Trophoblast cell (in vitro differentiated cells and primary cell): ENCODE measurements at regions not wholly inside any gene's neighbourhood (a gene's known extent, or its start where the extent isn't known, plus 50 kb on each side); places are given as distances from the start of the nearest gene placed in this dataset.

Experiments
- DNase-seq, 2 donors: peaks; one replicate each; pipeline ENCODE4 v3.0.0-alpha.2; 2016
- H2AFZ ChIP-seq: 2 replicates; pipeline ENCODE4 v1.6.1; 2013; ENCODE audit warnings: low read length, moderate library complexity, mild to moderate bottlenecking; ENCODE audit not compliant: insufficient read depth, poor library complexity
- H2AK5ac ChIP-seq: 2 replicates; pipeline ENCODE4 v1.6.1; 2013; ENCODE audit warnings: mild to moderate bottlenecking, low read length
- H2BK120ac ChIP-seq: 2 replicates; pipeline ENCODE4 v1.6.1; 2013; ENCODE audit warnings: low read length, mild to moderate bottlenecking, moderate library complexity; ENCODE audit not compliant: insufficient read depth, poor library complexity
- H2BK12ac ChIP-seq: 2 replicates; pipeline ENCODE4 v1.6.1; 2013; ENCODE audit warnings: mild to moderate bottlenecking, low read length, moderate library complexity
- H2BK5ac ChIP-seq: 2 replicates; pipeline ENCODE4 v1.6.1; 2013; ENCODE audit warnings: low read length, low read depth, moderate library complexity, mild to moderate bottlenecking; ENCODE audit not compliant: poor library complexity
- H3K14ac ChIP-seq: 2 replicates; pipeline ENCODE4 v1.6.1; 2013; ENCODE audit warnings: mild to moderate bottlenecking, low read length
- H3K18ac ChIP-seq: 2 replicates; pipeline ENCODE4 v1.6.1; 2013; ENCODE audit warnings: mild to moderate bottlenecking, low read length
- H3K23ac ChIP-seq: 2 replicates; pipeline ENCODE4 v1.6.1; 2013; ENCODE audit warnings: low read length
- H3K27ac ChIP-seq: 2 replicates; pipeline ENCODE4 v1.5.1; 2013; ENCODE audit warnings: low read depth, mild to moderate bottlenecking, inconsistent platforms, low read length, moderate library complexity
- H3K27me3 ChIP-seq: 2 replicates; pipeline ENCODE4 v1.6.1; 2013; ENCODE audit warnings: inconsistent platforms, mild to moderate bottlenecking, low read length, moderate library complexity; ENCODE audit not compliant: insufficient read depth
- H3K36me3 ChIP-seq, 2 experiments: 1 replicate in 1 of 2; 2 replicates in 1 of 2; pipeline ENCODE4 v1.6.1; 2013; ENCODE audit warnings: low read length in 2 of 2, mild to moderate bottlenecking in 2 of 2, moderate library complexity in 1 of 2; ENCODE audit not compliant: insufficient read depth in 2 of 2, control insufficient read depth in 1 of 2
- H3K4ac ChIP-seq: 2 replicates; pipeline ENCODE4 v1.6.1; 2013; ENCODE audit warnings: low read depth, mild to moderate bottlenecking, low read length, moderate library complexity
- H3K4me1 ChIP-seq, 2 experiments: 1 replicate in 1 of 2; 2 replicates in 1 of 2; pipeline ENCODE4 v1.6.1; 2013; ENCODE audit warnings: low read length in 2 of 2, mild to moderate bottlenecking in 2 of 2, moderate library complexity in 1 of 2; ENCODE audit not compliant: insufficient read depth in 2 of 2, control insufficient read depth in 1 of 2
- H3K4me2 ChIP-seq: 2 replicates; pipeline ENCODE4 v1.6.1; 2013; ENCODE audit warnings: inconsistent platforms, mild to moderate bottlenecking, low read length, moderate library complexity
- H3K4me3 ChIP-seq: 2 replicates; pipeline ENCODE4 v1.5.1; 2013; ENCODE audit warnings: mild to moderate bottlenecking, low read depth, low read length, inconsistent platforms
- H3K79me1 ChIP-seq: one replicate; pipeline ENCODE4 v1.6.1; 2013; ENCODE audit warnings: low read length
- H3K79me2 ChIP-seq: 2 replicates; pipeline ENCODE4 v1.6.1; 2013; ENCODE audit warnings: low read length, mild to moderate bottlenecking; ENCODE audit not compliant: control insufficient read depth, insufficient read depth, poor library complexity
- H3K9ac ChIP-seq: 2 replicates; pipeline ENCODE4 v1.6.1; 2013; ENCODE audit warnings: mild to moderate bottlenecking, low read length
- H3K9me3 ChIP-seq: 2 replicates; pipeline ENCODE4 v1.6.1; 2013; ENCODE audit warnings: low read depth, mild to moderate bottlenecking, control low read depth, inconsistent platforms, low read length; ENCODE audit not compliant: insufficient read depth
- H4K12ac ChIP-seq: 2 replicates; pipeline ENCODE4 v1.6.1; 2013; ENCODE audit warnings: low read depth, mild to moderate bottlenecking, low read length, moderate library complexity
- H4K8ac ChIP-seq: 2 replicates; pipeline ENCODE4 v1.6.1; 2013; ENCODE audit warnings: low read depth, mild to moderate bottlenecking, low read length, moderate library complexity
- H4K91ac ChIP-seq: one replicate; pipeline ENCODE4 v1.6.1; 2013; ENCODE audit warnings: low read depth, mild to moderate bottlenecking, low read length, moderate library complexity
- WGBS: extraction: QIAGEN DNeasy Blood & Tissue Kit; methylation state at CpG from one replicate; pipeline ENCODE4 v1.1.7; 2013; ENCODE audit warnings: missing lambda C conversion rate; ENCODE audit not compliant: insufficient read length, insufficient coverage; ENCODE audit errors: extremely low coverage; 5-methylcytosine and 5-hydroxymethylcytosine counted together

DNA sequence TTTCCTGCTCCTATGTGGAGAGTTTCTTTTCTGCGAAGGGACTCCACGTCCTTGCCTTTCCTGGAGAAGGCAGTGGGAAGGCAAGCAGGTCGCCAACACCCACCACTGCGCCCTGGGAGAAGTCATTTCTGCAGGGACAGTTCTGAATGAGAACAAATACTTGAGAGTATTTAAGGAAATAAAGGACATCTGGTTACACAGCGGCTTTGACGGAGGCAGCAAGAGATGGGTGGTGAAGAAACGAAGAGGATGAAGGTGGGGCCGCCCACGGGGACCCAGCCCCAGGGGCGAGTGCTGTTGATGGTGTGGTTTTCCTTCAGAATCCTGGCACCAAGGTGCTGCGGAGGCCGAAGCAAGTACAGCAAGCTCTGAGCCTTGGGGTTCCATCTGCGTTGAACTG is 75.5 kb downstream of the PSMG1 start:
- Histone ChIP-seq H2BK5ac (no peak overlapping the region), H4K8ac (no peak overlapping the region), H3K23ac (no peak overlapping the region), H3K79me1 (no peaks in the 10 kb centered on the region), H2BK120ac (no peak overlapping the region), H2BK12ac (no peak overlapping the region), H3K27me3 (no peaks in the 10 kb centered on the region), H2AK5ac (no peak overlapping the region), H4K91ac (no peak overlapping the region), H4K12ac (no peak overlapping the region), H3K18ac (no peak overlapping the region), H3K14ac (no peak overlapping the region), H3K9ac (no peak overlapping the region), H3K4me3 (no peak overlapping the region), H3K9me3 (no peaks in the 10 kb centered on the region), H3K79me2 (no peaks in the 10 kb centered on the region), H3K27ac (no peak overlapping the region), H3K4me1 (no peaks in the 10 kb centered on the region), H3K4me2 (no peak overlapping the region), H3K36me3 (no peaks in the 10 kb centered on the region), H2AFZ (no peak overlapping the region), H3K4ac (no peak overlapping the region)
- no CpG with 5 or more reads among the region's 13 CpGs for WGBS
- DNase-seq, result no peak

DNA sequence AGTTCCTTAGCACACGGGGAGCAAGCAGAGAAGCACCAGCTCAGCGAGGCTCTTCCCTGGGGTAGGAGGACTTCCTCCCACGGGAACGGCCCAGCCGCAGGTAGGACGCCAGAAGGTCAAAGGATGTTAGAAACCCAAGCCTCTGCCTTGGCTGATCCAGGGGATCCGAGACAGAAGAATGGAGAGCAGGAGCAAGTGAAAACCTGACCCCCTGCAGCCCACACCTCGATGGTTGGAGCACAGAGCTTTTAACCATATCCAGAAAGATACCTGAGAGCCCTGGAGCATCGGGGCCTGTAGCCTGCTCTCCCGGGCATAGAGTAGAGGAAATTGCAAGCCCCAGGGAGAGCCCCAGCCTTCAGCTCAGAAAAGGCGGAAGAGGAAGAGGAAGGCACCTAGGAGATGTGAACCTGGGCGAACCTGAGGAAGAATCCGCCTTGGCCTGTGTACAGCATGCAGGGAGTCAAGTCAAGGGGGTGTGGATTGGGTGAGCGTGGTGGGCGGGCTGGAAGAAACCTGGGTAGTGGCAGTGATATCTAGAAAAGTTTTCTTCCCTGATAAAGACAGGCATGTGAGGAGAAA is 76.3 kb downstream of the PSMG1 start:
- no peak overlapping the region for H2AK5ac ChIP-seq
- no peaks in the 10 kb centered on the region for H3K9me3 ChIP-seq
- H4K91ac ChIP-seq, result no peak overlapping the region
- H4K8ac ChIP-seq, result no peak overlapping the region
- no peak overlapping the region for H3K4me3 ChIP-seq
- H3K23ac ChIP-seq, result no peak overlapping the region
- no peaks in the 10 kb centered on the region for H3K79me1 ChIP-seq
- H3K14ac ChIP-seq, result no peak overlapping the region
- H3K4me1 ChIP-seq, result no peaks in the 10 kb centered on the region
- no peak overlapping the region for H3K4me2 ChIP-seq
- H2BK5ac ChIP-seq, result no peak overlapping the region
- no peak overlapping the region for H2BK120ac ChIP-seq
- no peak overlapping the region for H3K18ac ChIP-seq
- H4K12ac ChIP-seq, result no peak overlapping the region
- WGBS, result no CpG with 5 or more reads among the region's 15 CpGs
- H3K4ac ChIP-seq, result no peak overlapping the region
- no peak overlapping the region for H3K9ac ChIP-seq
- no peak overlapping the region for H2BK12ac ChIP-seq
- no peaks in the 10 kb centered on the region for H3K79me2 ChIP-seq
- DNase-seq, result no peak
- no peak overlapping the region for H3K27ac ChIP-seq
- H3K36me3 ChIP-seq, result no peaks in the 10 kb centered on the region
- H2AFZ ChIP-seq, result no peak overlapping the region
- no peaks in the 10 kb centered on the region for H3K27me3 ChIP-seq

- H3K9me3 ChIP-seq, result no peaks in the 10 kb centered on the region
These were observed 77.4 kb downstream of the PSMG1 start for GRCh38 chr21:39105836-39106235.

DNA sequence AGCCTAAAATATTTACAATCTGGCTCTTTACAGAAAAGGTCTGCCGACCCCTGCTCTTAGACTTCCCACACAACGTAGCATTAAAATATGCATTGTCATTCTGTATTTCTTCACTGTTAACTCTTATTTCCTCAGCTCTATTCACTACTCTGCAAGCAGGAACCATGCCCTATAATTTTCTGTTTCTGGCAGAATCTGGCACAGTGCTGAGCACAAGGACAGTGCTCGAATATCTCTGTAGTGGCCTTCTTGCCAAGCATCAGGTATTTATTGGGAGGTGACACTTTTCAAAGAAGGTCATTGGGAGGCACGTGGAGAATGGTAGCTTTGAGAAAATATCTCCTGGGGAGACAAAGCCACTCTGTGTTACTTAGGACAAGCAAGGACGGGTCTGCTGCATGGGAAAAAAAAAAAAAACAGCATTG is 77.9 kb downstream of the PSMG1 start:
- no peak overlapping the region for H3K23ac ChIP-seq
- no peak overlapping the region for H2AFZ ChIP-seq
- no peaks in the 10 kb centered on the region for H3K36me3 ChIP-seq
- H3K18ac ChIP-seq, result no peak overlapping the region
- H3K9me3 ChIP-seq, result no peaks in the 10 kb centered on the region
- no peaks in the 10 kb centered on the region for H3K27me3 ChIP-seq
- H3K14ac ChIP-seq, result no peak overlapping the region
- H3K4ac ChIP-seq, result no peak overlapping the region
- no peaks in the 10 kb centered on the region for H3K79me2 ChIP-seq
- no peak overlapping the region for H4K91ac ChIP-seq
- H2BK5ac ChIP-seq, result no peak overlapping the region
- no peak overlapping the region for H4K12ac ChIP-seq
- no peak overlapping the region for H3K27ac ChIP-seq
- H3K4me3 ChIP-seq, result no peak overlapping the region
- H2AK5ac ChIP-seq, result no peak overlapping the region
- H2BK120ac ChIP-seq, result no peak overlapping the region
- DNase-seq, result no peak
- H3K9ac ChIP-seq, result no peak overlapping the region
- H3K4me1 ChIP-seq, result no peaks in the 10 kb centered on the region
- no peak overlapping the region for H4K8ac ChIP-seq
- no peaks in the 10 kb centered on the region for H3K79me1 ChIP-seq
- no CpG with 5 or more reads among the region's 5 CpGs for WGBS
- H3K4me2 ChIP-seq, result no peak overlapping the region
- no peak overlapping the region for H2BK12ac ChIP-seq

More at GRCh38 chr21:39105836-39106235, 77.4 kb downstream of the PSMG1 start:
- H2AK5ac ChIP-seq, result no peak overlapping the region
- no peak overlapping the region for H3K18ac ChIP-seq
- H2AFZ ChIP-seq, result no peak overlapping the region
- no peak overlapping the region for H3K4ac ChIP-seq
- no peaks in the 10 kb centered on the region for H3K79me1 ChIP-seq
- H2BK5ac ChIP-seq, result no peak overlapping the region
- no peak overlapping the region for H3K27ac ChIP-seq
- no peak overlapping the region for H3K4me3 ChIP-seq
- H3K27me3 ChIP-seq, result no peaks in the 10 kb centered on the region
- DNase-seq, result no peak
- no peaks in the 10 kb centered on the region for H3K4me1 ChIP-seq
- H2BK12ac ChIP-seq, result no peak overlapping the region
- H3K23ac ChIP-seq, result no peak overlapping the region
- H3K79me2 ChIP-seq, result no peaks in the 10 kb centered on the region
- no peak overlapping the region for H4K12ac ChIP-seq
- H4K8ac ChIP-seq, result no peak overlapping the region
- WGBS, result no CpG with 5 or more reads among the region's 4 CpGs
- H4K91ac ChIP-seq, result no peak overlapping the region
- no peak overlapping the region for H3K14ac ChIP-seq
- no peaks in the 10 kb centered on the region for H3K36me3 ChIP-seq
- no peak overlapping the region for H3K4me2 ChIP-seq
- no peak overlapping the region for H2BK120ac ChIP-seq
- no peak overlapping the region for H3K9ac ChIP-seq
